ENCODE measurements at regions not wholly inside any gene's neighbourhood (a gene's known extent, or its start where the extent isn't known, plus 50 kb on each side); places are given as distances from the start of the nearest gene placed in this dataset.
"Not testable (repeated sequence)": the region's sequence is repeated elsewhere in the genome, so short reads cannot be mapped to it uniquely, and the experiment has no call there.

- intact Hi-C loops (cut with micrococcal nuclease) = no loop called here
Observed at GRCh38 chr10:106082865-106083264, 1081.6 kb downstream of the SORCS1 start.

- intact Hi-C loops (cut with micrococcal nuclease) = no loop called here
Observed at GRCh38 chr10:106078895-106079576, 1085.5 kb downstream of the SORCS1 start.

- intact Hi-C loops (cut with micrococcal nuclease) = no loop called here
Observed at GRCh38 chr10:106076496-106076895, 1088.0 kb downstream of the SORCS1 start.

- intact Hi-C loops (cut with micrococcal nuclease) = no loop called here
Observed at GRCh38 chr10:106053061-106053460, 1111.4 kb downstream of the SORCS1 start.

- intact Hi-C loops (cut with micrococcal nuclease) = no loop called here
Observed at GRCh38 chr10:106044503-106044902, 1120.0 kb downstream of the SORCS1 start.

GRCh38 chr10:106043863-106044262 is 1120.6 kb downstream of the SORCS1 start:
- intact Hi-C loops (cut with micrococcal nuclease) = no loop called here

GRCh38 chr10:106038246-106038645 is 1126.3 kb downstream of the SORCS1 start:
- intact Hi-C loops (cut with micrococcal nuclease) = no loop called here

- intact Hi-C loops (cut with micrococcal nuclease) = no loop called here
Observed at GRCh38 chr10:106033065-106033464, 1131.4 kb downstream of the SORCS1 start.

GRCh38 chr10:106032450-106033002 is 1132.0 kb downstream of the SORCS1 start:
- intact Hi-C loops (cut with micrococcal nuclease) = no loop called here

- intact Hi-C loops (cut with micrococcal nuclease) = no loop called here
Observed at GRCh38 chr10:106027240-106027639, 1137.3 kb downstream of the SORCS1 start.

GRCh38 chr10:106025208-106025811 is 1139.2 kb downstream of the SORCS1 start:
- intact Hi-C loops (cut with micrococcal nuclease) = no loop called here

- intact Hi-C loops (cut with micrococcal nuclease) = no loop called here
Observed at GRCh38 chr10:106023329-106023728, 1141.2 kb downstream of the SORCS1 start.

GRCh38 chr10:106019559-106019958 is 1144.9 kb downstream of the SORCS1 start:
- intact Hi-C loops (cut with micrococcal nuclease) = not testable (repeated sequence)

GRCh38 chr10:106015369-106016199 is 1148.9 kb downstream of the SORCS1 start:
- intact Hi-C loops (cut with micrococcal nuclease) = not testable (repeated sequence)

GRCh38 chr10:106011250-106011649 is 1153.3 kb downstream of the SORCS1 start:
- intact Hi-C loops (cut with micrococcal nuclease) = no loop called here

- intact Hi-C loops (cut with micrococcal nuclease) = no loop called here
Observed at GRCh38 chr10:106000721-106001120, 1163.8 kb downstream of the SORCS1 start.

- intact Hi-C loops (cut with micrococcal nuclease) = no loop called here
Observed at GRCh38 chr10:105993609-105994008, 1170.9 kb downstream of the SORCS1 start.

GRCh38 chr10:105992928-105993327 is 1171.6 kb downstream of the SORCS1 start:
- intact Hi-C loops (cut with micrococcal nuclease) = no loop called here

GRCh38 chr10:105990529-105990928 is 1174.0 kb downstream of the SORCS1 start:
- intact Hi-C loops (cut with micrococcal nuclease) = no loop called here

- intact Hi-C loops (cut with micrococcal nuclease) = no loop called here
Observed at GRCh38 chr10:105989995-105990394, 1174.5 kb downstream of the SORCS1 start.

- intact Hi-C loops (cut with micrococcal nuclease) = no loop called here
Observed at GRCh38 chr10:105988848-105989247, 1175.7 kb downstream of the SORCS1 start.

All from T-helper 1 cell treated with Interleukin-12 subunit alpha and Interleukin-12 subunit beta and Interleukin-4 antibody, amounts not matched to agents 30 ng/mL and 1 ng/mL, for 36 hours (primary cell).